H1 (cell line): ENCODE measurements at regions not wholly inside any gene's neighbourhood (a gene's known extent, or its start where the extent isn't known, plus 50 kb on each side); places are given as distances from the start of the nearest gene placed in this dataset.

Experiments
- CEBPB ChIP-seq: IDR thresholded peaks from 2 replicates; pipeline ENCODE4 v1.6.1; 2012; ENCODE audit warnings: low read depth, low read length
- CTCF ChIP-seq, 3 experiments: IDR thresholded peaks; 1 replicate in 2 of 3; 2 replicates in 1 of 3; pipeline versions ENCODE4 v1.5.1 to v1.6.1; 2011; ENCODE audit warnings: low read length in 3 of 3, mild to moderate bottlenecking in 3 of 3, inconsistent platforms in 2 of 3, low read depth in 1 of 3, moderate library complexity in 1 of 3; ENCODE audit not compliant: insufficient read depth in 1 of 3; ENCODE audit errors: control extremely low read depth in 1 of 3
- EGR1 ChIP-seq: IDR thresholded peaks from 2 replicates; pipeline ENCODE4 v1.6.1; 2011; ENCODE audit warnings: low read depth, low read length, borderline replicate concordance
- GABPA ChIP-seq: IDR thresholded peaks from 2 replicates; pipeline ENCODE4 v1.6.1; 2011; ENCODE audit warnings: mild to moderate bottlenecking, low read length, moderate library complexity, borderline replicate concordance; ENCODE audit not compliant: insufficient read depth
- HDAC2 ChIP-seq, 2 experiments: fragments of 300-600 bp in 1 of 2; sonication (generic) in 1 of 2; IDR thresholded peaks; 2 replicates each; pipeline ENCODE4 v1.6.1; 2011 to 2012; ENCODE audit warnings: low read depth in 2 of 2, low read length in 2 of 2, mild to moderate bottlenecking in 2 of 2, moderate library complexity in 2 of 2, borderline replicate concordance in 1 of 2, inconsistent platforms in 1 of 2
- MAX ChIP-seq: IDR thresholded peaks from 2 replicates; pipeline ENCODE4 v1.6.1; 2012; ENCODE audit warnings: inconsistent platforms
- POLR2A ChIP-seq, 2 experiments: IDR thresholded peaks; 1 replicate in 1 of 2; 2 replicates in 1 of 2; pipeline ENCODE4 v1.6.1; 2011; ENCODE audit warnings: low read depth in 2 of 2, low read length in 2 of 2, mild to moderate bottlenecking in 2 of 2; ENCODE audit errors: control extremely low read depth in 1 of 2
- POLR2AphosphoS5 ChIP-seq: IDR thresholded peaks from 2 replicates; pipeline ENCODE4 v1.6.1; 2011; ENCODE audit warnings: low read depth, low read length
- RAD21 ChIP-seq, 2 experiments: IDR thresholded peaks in 1 of 2; conservative IDR thresholded peaks in 1 of 2; 2 replicates each; pipeline ENCODE4 v1.6.1; 2011; ENCODE audit warnings: low read depth in 2 of 2, low read length in 2 of 2, improper control_type of control experiment in 1 of 2, inconsistent platforms in 1 of 2, mild to moderate bottlenecking in 1 of 2, moderate library complexity in 1 of 2
- SIN3A ChIP-seq, 2 experiments: IDR thresholded peaks in 1 of 2; conservative IDR thresholded peaks in 1 of 2; 2 replicates each; pipeline ENCODE4 v1.6.1; 2011 to 2012; ENCODE audit warnings: low read length in 2 of 2, improper control_type of control experiment in 1 of 2, low read depth in 1 of 2, mild to moderate bottlenecking in 1 of 2
- SIX5 ChIP-seq: IDR thresholded peaks from 2 replicates; pipeline ENCODE4 v1.6.1; 2011; ENCODE audit warnings: mild to moderate bottlenecking, low read depth, low read length
- TAF1 ChIP-seq: IDR thresholded peaks from 2 replicates; pipeline ENCODE4 v1.6.1; 2011; ENCODE audit warnings: mild to moderate bottlenecking, low read depth, low read length

- TF ChIP-seq HDAC2 (IDR thresholded peaks at IDR 0.05; ENCODE audit: borderline replicate concordance in 1 of 2, low read depth in 2 of 2, low read length in 2 of 2), result no peak
- no peak for TF ChIP-seq POLR2A (IDR thresholded peaks at IDR 0.05; ENCODE audit: control extremely low read depth in 1 of 2, low read depth in 2 of 2, low read length in 2 of 2)
- TF ChIP-seq MAX, result no peak
- TF ChIP-seq EGR1, result no peak
- TF ChIP-seq RAD21 (IDR thresholded peaks at IDR 0.05 in 1 of 2, conservative IDR thresholded peaks at IDR 0.05 in 1 of 2; ENCODE audit: low read depth in 2 of 2, low read length in 2 of 2), result no peak
- TF ChIP-seq SIX5, result no peak
- no peak for TF ChIP-seq CTCF (IDR thresholded peaks at IDR 0.05; ENCODE audit: control extremely low read depth in 1 of 3, insufficient read depth in 1 of 3, low read depth in 1 of 3, low read length in 3 of 3)
- no peak for TF ChIP-seq CEBPB
- no peak for TF ChIP-seq TAF1
- TF ChIP-seq SIN3A (conservative IDR thresholded peaks at IDR 0.05 in 1 of 2, IDR thresholded peaks at IDR 0.05 in 1 of 2; ENCODE audit: low read depth in 1 of 2, low read length in 2 of 2), result no peak
- TF ChIP-seq GABPA, result no peak
- no peak for TF ChIP-seq POLR2AphosphoS5
Observed at GRCh38 chr10:64658528-64658927, 1137.3 kb downstream of the REEP3 start.
